ENCODE measurements at regions not wholly inside any gene's neighbourhood (a gene's known extent, or its start where the extent isn't known, plus 50 kb on each side); places are given as distances from the start of the nearest gene placed in this dataset.

- Histone ChIP-seq H3K4me1 (no peaks in the 10 kb centered on the region), H3K9me3 (no peaks in the 10 kb centered on the region), H3K27ac (no peak overlapping the region), H3K4me3 (no peak overlapping the region), H3K27me3 (no peaks in the 10 kb centered on the region), H3K36me3 (no peaks in the 10 kb centered on the region)
- intact Hi-C loops (cut with DNase I; ENCODE audit: low total_unique reads), result no loop called here
- TF ChIP-seq CTCF (IDR thresholded peaks at IDR 0.05), result no peak
- no peak for DNase-seq
Observed at GRCh38 chr12:74483057-74483456, 54.6 kb upstream of the ATXN7L3B start.
